Endothelial cell of umbilical vein (primary cell): ENCODE measurements at regions not wholly inside any gene's neighbourhood (a gene's known extent, or its start where the extent isn't known, plus 50 kb on each side); places are given as distances from the start of the nearest gene placed in this dataset.

Source experiments
- CTCF ChIP-seq, 2 donors: IDR thresholded peaks; 1 replicate in 1 of 2; 2 replicates in 1 of 2; pipeline ENCODE4 v1.5.1; 2011; ENCODE audit warnings: low read length in 2 of 2, mild to moderate bottlenecking in 2 of 2, moderate library complexity in 2 of 2, control low read depth in 1 of 2, inconsistent platforms in 1 of 2, low read depth in 1 of 2; ENCODE audit not compliant: insufficient read depth in 1 of 2; ENCODE audit errors: extremely low read depth in 1 of 2
- EZH2 ChIP-seq: IDR thresholded peaks from 2 replicates; pipeline ENCODE4 v1.6.1; 2012; ENCODE audit warnings: borderline replicate concordance, low read depth, mild to moderate bottlenecking, moderate library complexity, low read length, inconsistent platforms; ENCODE audit not compliant: severe bottlenecking
- FOS ChIP-seq: IDR thresholded peaks from 2 replicates; pipeline ENCODE4 v1.6.1; 2011; ENCODE audit warnings: mild to moderate bottlenecking, low read length, moderate library complexity, borderline replicate concordance; ENCODE audit not compliant: insufficient read depth
- GATA2 ChIP-seq: IDR thresholded peaks from 2 replicates; pipeline ENCODE4 v1.7.0; 2011; ENCODE audit warnings: low read depth, mild to moderate bottlenecking, moderate library complexity, mixed read lengths, low read length; ENCODE audit not compliant: insufficient read length, insufficient read depth
- JUN ChIP-seq: IDR thresholded peaks from 2 replicates; pipeline ENCODE4 v1.6.1; 2011; ENCODE audit warnings: borderline replicate concordance, low read depth; ENCODE audit not compliant: insufficient read length, insufficient read depth
- MAX ChIP-seq: IDR thresholded peaks from 2 replicates; pipeline ENCODE4 v1.6.1; 2011; ENCODE audit not compliant: insufficient read depth, insufficient read length
- MYC ChIP-seq: IDR thresholded peaks from one replicate; pipeline ENCODE4 v1.6.1; 2011; ENCODE audit warnings: mild to moderate bottlenecking, low read depth, low read length
- POLR2A ChIP-seq: IDR thresholded peaks from 2 replicates; pipeline ENCODE4 v1.6.1; 2012; ENCODE audit warnings: low read depth, mild to moderate bottlenecking, control low read depth, low read length
- POLR2AphosphoS5 ChIP-seq: IDR thresholded peaks from 2 replicates; pipeline ENCODE4 v1.6.1; 2012; ENCODE audit warnings: low read depth, mild to moderate bottlenecking, control low read depth, low read length, moderate library complexity; ENCODE audit not compliant: insufficient read depth

- TF ChIP-seq CTCF (IDR thresholded peaks at IDR 0.05; ENCODE audit: extremely low read depth in 1 of 2, insufficient read depth in 1 of 2, low read depth in 1 of 2, low read length in 2 of 2) (no peak), POLR2AphosphoS5 (no peak), MAX (no peak), POLR2A (no peak), EZH2 (no peak), MYC (no peak), FOS (no peak), GATA2 (no peak), JUN (no peak)
Measured at GRCh38 chr16:8254405-8254804, 335.9 kb downstream of the TMEM114 start.
